ENCODE measurements at regions not wholly inside any gene's neighbourhood (a gene's known extent, or its start where the extent isn't known, plus 50 kb on each side); places are given as distances from the start of the nearest gene placed in this dataset.

GRCh38 chr5:4717446-4717845 is 422.7 kb upstream of the ADAMTS16 start:
- Histone ChIP-seq H2AFZ (ENCODE audit: low read length, unreplicated experiment) (no peak overlapping the region), H3K27me3 (ENCODE audit: insufficient read depth, low read length) (no peaks in the 10 kb centered on the region), H3K4me3 (ENCODE audit: low read depth, low read length) (no peak overlapping the region), H3K36me3 (ENCODE audit: insufficient read depth, low read length) (no peaks in the 10 kb centered on the region), H3K79me2 (ENCODE audit: control insufficient read depth, insufficient read depth, low read length, unreplicated experiment) (no peaks in the 10 kb centered on the region), H3K4me1 (ENCODE audit: control insufficient read depth, insufficient read depth, low read length, unreplicated experiment) (no peaks in the 10 kb centered on the region), H3K27ac (ENCODE audit: low read depth, low read length) (no peak overlapping the region)

GRCh38 chr5:4720831-4721230 is 419.3 kb upstream of the ADAMTS16 start:
- Histone ChIP-seq H3K36me3 (ENCODE audit: insufficient read depth, low read length) (no peaks in the 10 kb centered on the region), H2AFZ (ENCODE audit: low read length, unreplicated experiment) (no peak overlapping the region), H3K79me2 (ENCODE audit: control insufficient read depth, insufficient read depth, low read length, unreplicated experiment) (no peaks in the 10 kb centered on the region)

GRCh38 chr5:4722886-4723285 is 417.2 kb upstream of the ADAMTS16 start:
- Histone ChIP-seq H3K4me1 (ENCODE audit: control insufficient read depth, insufficient read depth, low read length, unreplicated experiment) (no peaks in the 10 kb centered on the region), H3K27ac (ENCODE audit: low read depth, low read length) (no peak overlapping the region), H2AFZ (ENCODE audit: low read length, unreplicated experiment) (no peak overlapping the region), H3K36me3 (ENCODE audit: insufficient read depth, low read length) (no peaks in the 10 kb centered on the region), H3K4me3 (ENCODE audit: low read depth, low read length) (no peak overlapping the region), H3K27me3 (ENCODE audit: insufficient read depth, low read length) (no peaks in the 10 kb centered on the region), H3K79me2 (ENCODE audit: control insufficient read depth, insufficient read depth, low read length, unreplicated experiment) (no peaks in the 10 kb centered on the region)

More at GRCh38 chr5:4720831-4721230, 419.3 kb upstream of the ADAMTS16 start:
- Histone ChIP-seq H3K27ac (ENCODE audit: low read depth, low read length) (no peak overlapping the region), H3K27me3 (ENCODE audit: insufficient read depth, low read length) (no peaks in the 10 kb centered on the region), H3K4me3 (ENCODE audit: low read depth, low read length) (no peak overlapping the region), H3K4me1 (ENCODE audit: control insufficient read depth, insufficient read depth, low read length, unreplicated experiment) (no peaks in the 10 kb centered on the region)

- H3K4me3 ChIP-seq (ENCODE audit: low read depth, low read length) = no peak overlapping the region
- H3K36me3 ChIP-seq (ENCODE audit: insufficient read depth, low read length) = no peaks in the 10 kb centered on the region
- H3K79me2 ChIP-seq (ENCODE audit: control insufficient read depth, insufficient read depth, low read length, unreplicated experiment) = no peaks in the 10 kb centered on the region
- H3K4me1 ChIP-seq (ENCODE audit: control insufficient read depth, insufficient read depth, low read length, unreplicated experiment) = no peaks in the 10 kb centered on the region
- no peak overlapping the region for H2AFZ ChIP-seq (ENCODE audit: low read length, unreplicated experiment)
- no peaks in the 10 kb centered on the region for H3K27me3 ChIP-seq (ENCODE audit: insufficient read depth, low read length)
- H3K27ac ChIP-seq (ENCODE audit: low read depth, low read length) = no peak overlapping the region
Observed at GRCh38 chr5:4725594-4725993, 414.5 kb upstream of the ADAMTS16 start.

GRCh38 chr5:4730279-4730678 is 409.9 kb upstream of the ADAMTS16 start:
- H2AFZ ChIP-seq (ENCODE audit: low read length, unreplicated experiment) = no peak overlapping the region
- no peak overlapping the region for H3K4me3 ChIP-seq (ENCODE audit: low read depth, low read length)
- no peak overlapping the region for H3K27ac ChIP-seq (ENCODE audit: low read depth, low read length)
- no peaks in the 10 kb centered on the region for H3K4me1 ChIP-seq (ENCODE audit: control insufficient read depth, insufficient read depth, low read length, unreplicated experiment)
- H3K79me2 ChIP-seq (ENCODE audit: control insufficient read depth, insufficient read depth, low read length, unreplicated experiment) = no peaks in the 10 kb centered on the region
- no peaks in the 10 kb centered on the region for H3K36me3 ChIP-seq (ENCODE audit: insufficient read depth, low read length)
- no peaks in the 10 kb centered on the region for H3K27me3 ChIP-seq (ENCODE audit: insufficient read depth, low read length)

GRCh38 chr5:4734348-4734747 is 405.8 kb upstream of the ADAMTS16 start:
- Histone ChIP-seq H3K36me3 (ENCODE audit: insufficient read depth, low read length) (no peaks in the 10 kb centered on the region), H3K27me3 (ENCODE audit: insufficient read depth, low read length) (no peaks in the 10 kb centered on the region), H2AFZ (ENCODE audit: low read length, unreplicated experiment) (no peak overlapping the region), H3K4me1 (ENCODE audit: control insufficient read depth, insufficient read depth, low read length, unreplicated experiment) (no peaks in the 10 kb centered on the region), H3K27ac (ENCODE audit: low read depth, low read length) (no peak overlapping the region), H3K79me2 (ENCODE audit: control insufficient read depth, insufficient read depth, low read length, unreplicated experiment) (no peaks in the 10 kb centered on the region), H3K4me3 (ENCODE audit: low read depth, low read length) (no peak overlapping the region)

- no peak overlapping the region for H2AFZ ChIP-seq (ENCODE audit: low read length, unreplicated experiment)
- H3K27ac ChIP-seq (ENCODE audit: low read depth, low read length) = no peak overlapping the region
- no peaks in the 10 kb centered on the region for H3K36me3 ChIP-seq (ENCODE audit: insufficient read depth, low read length)
- H3K79me2 ChIP-seq (ENCODE audit: control insufficient read depth, insufficient read depth, low read length, unreplicated experiment) = no peaks in the 10 kb centered on the region
- no peaks in the 10 kb centered on the region for H3K27me3 ChIP-seq (ENCODE audit: insufficient read depth, low read length)
- H3K4me1 ChIP-seq (ENCODE audit: control insufficient read depth, insufficient read depth, low read length, unreplicated experiment) = no peaks in the 10 kb centered on the region
- no peak overlapping the region for H3K4me3 ChIP-seq (ENCODE audit: low read depth, low read length)
Observed at GRCh38 chr5:4735261-4735660, 404.9 kb upstream of the ADAMTS16 start.

GRCh38 chr5:4737868-4738267 is 402.3 kb upstream of the ADAMTS16 start:
- H3K4me3 ChIP-seq (ENCODE audit: low read depth, low read length) = no peak overlapping the region
- H2AFZ ChIP-seq (ENCODE audit: low read length, unreplicated experiment) = no peak overlapping the region
- no peak overlapping the region for H3K27ac ChIP-seq (ENCODE audit: low read depth, low read length)
- H3K36me3 ChIP-seq (ENCODE audit: insufficient read depth, low read length) = no peaks in the 10 kb centered on the region
- H3K79me2 ChIP-seq (ENCODE audit: control insufficient read depth, insufficient read depth, low read length, unreplicated experiment) = no peaks in the 10 kb centered on the region
- no peaks in the 10 kb centered on the region for H3K4me1 ChIP-seq (ENCODE audit: control insufficient read depth, insufficient read depth, low read length, unreplicated experiment)
- no peaks in the 10 kb centered on the region for H3K27me3 ChIP-seq (ENCODE audit: insufficient read depth, low read length)

- Histone ChIP-seq H2AFZ (ENCODE audit: low read length, unreplicated experiment) (no peak overlapping the region), H3K4me1 (ENCODE audit: control insufficient read depth, insufficient read depth, low read length, unreplicated experiment) (no peaks in the 10 kb centered on the region), H3K4me3 (ENCODE audit: low read depth, low read length) (no peak overlapping the region), H3K27me3 (ENCODE audit: insufficient read depth, low read length) (no peaks in the 10 kb centered on the region), H3K36me3 (ENCODE audit: insufficient read depth, low read length) (no peaks in the 10 kb centered on the region), H3K79me2 (ENCODE audit: control insufficient read depth, insufficient read depth, low read length, unreplicated experiment) (no peaks in the 10 kb centered on the region), H3K27ac (ENCODE audit: low read depth, low read length) (no peak overlapping the region)
Observed at GRCh38 chr5:4738298-4738697, 401.8 kb upstream of the ADAMTS16 start.

- H2AFZ ChIP-seq (ENCODE audit: low read length, unreplicated experiment) = no peak overlapping the region
- H3K27ac ChIP-seq (ENCODE audit: low read depth, low read length) = no peak overlapping the region
- no peaks in the 10 kb centered on the region for H3K4me1 ChIP-seq (ENCODE audit: control insufficient read depth, insufficient read depth, low read length, unreplicated experiment)
- H3K36me3 ChIP-seq (ENCODE audit: insufficient read depth, low read length) = no peaks in the 10 kb centered on the region
- H3K4me3 ChIP-seq (ENCODE audit: low read depth, low read length) = no peak overlapping the region
- no peaks in the 10 kb centered on the region for H3K27me3 ChIP-seq (ENCODE audit: insufficient read depth, low read length)
- H3K79me2 ChIP-seq (ENCODE audit: control insufficient read depth, insufficient read depth, low read length, unreplicated experiment) = no peaks in the 10 kb centered on the region
Observed at GRCh38 chr5:4740156-4740555, 400.0 kb upstream of the ADAMTS16 start.

GRCh38 chr5:4758550-4758949 is 381.6 kb upstream of the ADAMTS16 start:
- H3K79me2 ChIP-seq (ENCODE audit: control insufficient read depth, insufficient read depth, low read length, unreplicated experiment) = no peaks in the 10 kb centered on the region
- H2AFZ ChIP-seq (ENCODE audit: low read length, unreplicated experiment) = no peak overlapping the region
- no peaks in the 10 kb centered on the region for H3K4me1 ChIP-seq (ENCODE audit: control insufficient read depth, insufficient read depth, low read length, unreplicated experiment)
- no peaks in the 10 kb centered on the region for H3K36me3 ChIP-seq (ENCODE audit: insufficient read depth, low read length)
- H3K27ac ChIP-seq (ENCODE audit: low read depth, low read length) = no peak overlapping the region
- no peaks in the 10 kb centered on the region for H3K27me3 ChIP-seq (ENCODE audit: insufficient read depth, low read length)
- no peak overlapping the region for H3K4me3 ChIP-seq (ENCODE audit: low read depth, low read length)

Measured in ACC112 (cell line).